H1 (cell line): ENCODE measurements at regions not wholly inside any gene's neighbourhood (a gene's known extent, or its start where the extent isn't known, plus 50 kb on each side); places are given as distances from the start of the nearest gene placed in this dataset.

Experiments used
- BRCA1 ChIP-seq: IDR thresholded peaks from 2 replicates; pipeline ENCODE4 v1.6.1; 2012; ENCODE audit warnings: low read depth, low read length, improper control_type of control experiment
- CBX8 ChIP-seq: fragments of 300-800, 300-1000 bp; sonication (generic); IDR thresholded peaks from 2 replicates; pipeline ENCODE4 v1.7.1; 2016; ENCODE audit warnings: low read depth, low read length, borderline replicate concordance
- CHD2 ChIP-seq: IDR thresholded peaks from 2 replicates; pipeline ENCODE4 v1.6.1; 2012; ENCODE audit warnings: low read length, improper control_type of control experiment
- EP300 ChIP-seq, 2 experiments: IDR thresholded peaks; 1 replicate in 1 of 2; 2 replicates in 1 of 2; pipeline ENCODE4 v1.6.1; 2011 to 2012; ENCODE audit warnings: low read depth in 2 of 2, low read length in 2 of 2, mild to moderate bottlenecking in 2 of 2, borderline replicate concordance in 1 of 2, inconsistent platforms in 1 of 2, moderate library complexity in 1 of 2
- EZH2 ChIP-seq: fragments of 200-600 bp; sonication (generic); IDR thresholded peaks from 2 replicates; pipeline ENCODE4 v1.7.1; 2012; ENCODE audit warnings: low read depth, mild to moderate bottlenecking, moderate library complexity, low read length, inconsistent platforms; ENCODE audit not compliant: severe bottlenecking
- FOSL1 ChIP-seq: IDR thresholded peaks from 2 replicates; pipeline ENCODE4 v1.6.1; 2011; ENCODE audit warnings: mild to moderate bottlenecking, low read depth, low read length, moderate library complexity; ENCODE audit not compliant: insufficient read depth
- GABPA ChIP-seq: IDR thresholded peaks from 2 replicates; pipeline ENCODE4 v1.6.1; 2011; ENCODE audit warnings: mild to moderate bottlenecking, low read length, moderate library complexity, borderline replicate concordance; ENCODE audit not compliant: insufficient read depth
- HDAC2 ChIP-seq, 2 experiments: fragments of 300-600 bp in 1 of 2; sonication (generic) in 1 of 2; IDR thresholded peaks; 2 replicates each; pipeline ENCODE4 v1.6.1; 2011 to 2012; ENCODE audit warnings: low read depth in 2 of 2, low read length in 2 of 2, mild to moderate bottlenecking in 2 of 2, moderate library complexity in 2 of 2, borderline replicate concordance in 1 of 2, inconsistent platforms in 1 of 2
- JUND ChIP-seq: IDR thresholded peaks from 2 replicates; pipeline ENCODE4 v1.6.1; 2011; ENCODE audit warnings: mild to moderate bottlenecking, improper control_type of control experiment, low read length
- KDM5A ChIP-seq: fragments of 200-600 bp; IDR thresholded peaks from 2 replicates; pipeline ENCODE4 v1.7.1; 2012; ENCODE audit warnings: mild to moderate bottlenecking, low read length, inconsistent platforms, mixed read lengths
- MAX ChIP-seq: IDR thresholded peaks from 2 replicates; pipeline ENCODE4 v1.6.1; 2012; ENCODE audit warnings: inconsistent platforms
- POLR2AphosphoS5 ChIP-seq: IDR thresholded peaks from 2 replicates; pipeline ENCODE4 v1.6.1; 2011; ENCODE audit warnings: low read depth, low read length
- TF ChIP-seq, protein P1 (sequence below), 3 experiments: IDR thresholded peaks; 1 replicate in 2 of 3; 2 replicates in 1 of 3; pipeline versions ENCODE4 v1.5.1 to v1.6.1; 2011; ENCODE audit warnings: low read length in 3 of 3, mild to moderate bottlenecking in 3 of 3, inconsistent platforms in 2 of 3, low read depth in 1 of 3, moderate library complexity in 1 of 3; ENCODE audit not compliant: insufficient read depth in 1 of 3; ENCODE audit errors: control extremely low read depth in 1 of 3
- TF ChIP-seq, protein P2 (sequence below): IDR thresholded peaks from 2 replicates; pipeline ENCODE4 v1.6.1; 2011; ENCODE audit warnings: low read depth, mild to moderate bottlenecking, low read length; ENCODE audit not compliant: insufficient read depth

- TF ChIP-seq CBX8 (no peak), GABPA (no peak), FOSL1 (no peak), MAX (no peak), CHD2 (no peak), BRCA1 (no peak), HDAC2 (IDR thresholded peaks at IDR 0.05; ENCODE audit: borderline replicate concordance in 1 of 2, low read depth in 2 of 2, low read length in 2 of 2) (no peak), POLR2AphosphoS5 (no peak), JUND (no peak), EZH2 (no peak), KDM5A (no peak), EP300 (IDR thresholded peaks at IDR 0.05; ENCODE audit: borderline replicate concordance in 1 of 2, low read depth in 2 of 2, low read length in 2 of 2) (no peak)
- TF ChIP-seq, protein P1, sequence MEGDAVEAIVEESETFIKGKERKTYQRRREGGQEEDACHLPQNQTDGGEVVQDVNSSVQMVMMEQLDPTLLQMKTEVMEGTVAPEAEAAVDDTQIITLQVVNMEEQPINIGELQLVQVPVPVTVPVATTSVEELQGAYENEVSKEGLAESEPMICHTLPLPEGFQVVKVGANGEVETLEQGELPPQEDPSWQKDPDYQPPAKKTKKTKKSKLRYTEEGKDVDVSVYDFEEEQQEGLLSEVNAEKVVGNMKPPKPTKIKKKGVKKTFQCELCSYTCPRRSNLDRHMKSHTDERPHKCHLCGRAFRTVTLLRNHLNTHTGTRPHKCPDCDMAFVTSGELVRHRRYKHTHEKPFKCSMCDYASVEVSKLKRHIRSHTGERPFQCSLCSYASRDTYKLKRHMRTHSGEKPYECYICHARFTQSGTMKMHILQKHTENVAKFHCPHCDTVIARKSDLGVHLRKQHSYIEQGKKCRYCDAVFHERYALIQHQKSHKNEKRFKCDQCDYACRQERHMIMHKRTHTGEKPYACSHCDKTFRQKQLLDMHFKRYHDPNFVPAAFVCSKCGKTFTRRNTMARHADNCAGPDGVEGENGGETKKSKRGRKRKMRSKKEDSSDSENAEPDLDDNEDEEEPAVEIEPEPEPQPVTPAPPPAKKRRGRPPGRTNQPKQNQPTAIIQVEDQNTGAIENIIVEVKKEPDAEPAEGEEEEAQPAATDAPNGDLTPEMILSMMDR (IDR thresholded peaks at IDR 0.05; ENCODE audit: control extremely low read depth in 1 of 3, insufficient read depth in 1 of 3, low read depth in 1 of 3, low read length in 3 of 3), result no peak
- TF ChIP-seq, protein P2, sequence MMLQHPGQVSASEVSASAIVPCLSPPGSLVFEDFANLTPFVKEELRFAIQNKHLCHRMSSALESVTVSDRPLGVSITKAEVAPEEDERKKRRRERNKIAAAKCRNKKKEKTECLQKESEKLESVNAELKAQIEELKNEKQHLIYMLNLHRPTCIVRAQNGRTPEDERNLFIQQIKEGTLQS, result no peak
These were observed 64.2 kb upstream of the BEND4 start for GRCh38 chr4:42216664-42217063.
